Ectodermal cell (in vitro differentiated cells): ENCODE measurements at regions not wholly inside any gene's neighbourhood (a gene's known extent, or its start where the extent isn't known, plus 50 kb on each side); places are given as distances from the start of the nearest gene placed in this dataset.
"Not testable (repeated sequence)": the region's sequence is repeated elsewhere in the genome, so short reads cannot be mapped to it uniquely, and the experiment has no call there.

Experiments
- H3K27ac ChIP-seq: 2 replicates; pipeline ENCODE4 v1.7.0; 2013; ENCODE audit warnings: mild to moderate bottlenecking, low read depth, low read length; ENCODE audit not compliant: insufficient read depth, poor library complexity, severe bottlenecking
- H3K27me3 ChIP-seq: 2 replicates; pipeline ENCODE4 v1.7.0; 2013; ENCODE audit warnings: mild to moderate bottlenecking, low read length; ENCODE audit not compliant: insufficient read depth, control insufficient read depth, poor library complexity, severe bottlenecking
- H3K36me3 ChIP-seq: one replicate; pipeline ENCODE4 v1.7.0; 2013; ENCODE audit warnings: low read length; ENCODE audit not compliant: control insufficient read depth, insufficient read depth
- H3K4me1 ChIP-seq: one replicate; pipeline ENCODE4 v1.7.0; 2013; ENCODE audit warnings: low read length; ENCODE audit not compliant: control insufficient read depth, insufficient read depth
- H3K4me3 ChIP-seq: 2 replicates; pipeline ENCODE4 v1.7.0; 2013; ENCODE audit warnings: low read depth, low read length, control low read depth; ENCODE audit not compliant: insufficient read depth
- H3K9me3 ChIP-seq: 2 replicates; pipeline ENCODE4 v1.7.0; 2013; ENCODE audit warnings: mild to moderate bottlenecking, low read length, moderate library complexity; ENCODE audit not compliant: control insufficient read depth
- WGBS, 2 experiments: methylation state at CpG; one replicate each; pipeline ENCODE4 v1.1.7; 2013; ENCODE audit warnings: missing lambda C conversion rate in 2 of 2; 5-methylcytosine and 5-hydroxymethylcytosine counted together

DNA sequence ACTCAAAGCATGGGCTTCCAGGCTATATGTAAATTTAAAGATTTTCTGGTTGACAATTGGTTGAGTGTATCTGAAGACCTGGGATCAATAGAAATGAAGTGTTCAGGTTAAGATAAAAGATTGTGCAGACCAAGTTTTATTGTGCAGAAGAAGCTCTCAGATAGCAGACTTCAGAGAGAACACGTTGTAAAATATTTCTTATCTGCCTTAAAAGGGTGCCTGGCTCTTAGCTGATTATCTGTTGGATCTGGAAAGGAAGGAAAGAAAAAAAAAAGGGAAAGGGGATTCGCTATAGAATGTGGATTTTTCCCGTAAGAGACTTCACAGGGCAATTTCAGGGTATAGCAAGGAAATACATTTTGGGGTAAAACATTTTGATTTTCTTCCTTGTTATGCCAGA is 523.2 kb downstream of the EDEM1 start:
- Histone ChIP-seq H3K27me3 (no peaks in the 10 kb centered on the region), H3K36me3 (no peaks in the 10 kb centered on the region), H3K9me3 (no peaks in the 10 kb centered on the region), H3K4me3 (no peak overlapping the region), H3K4me1 (peaks cover 4% of the 10 kb centered on the region), H3K27ac (no peak overlapping the region)
- 93% methylated on average over 3 of the region's 3 CpGs for WGBS, 2 experiments

DNA sequence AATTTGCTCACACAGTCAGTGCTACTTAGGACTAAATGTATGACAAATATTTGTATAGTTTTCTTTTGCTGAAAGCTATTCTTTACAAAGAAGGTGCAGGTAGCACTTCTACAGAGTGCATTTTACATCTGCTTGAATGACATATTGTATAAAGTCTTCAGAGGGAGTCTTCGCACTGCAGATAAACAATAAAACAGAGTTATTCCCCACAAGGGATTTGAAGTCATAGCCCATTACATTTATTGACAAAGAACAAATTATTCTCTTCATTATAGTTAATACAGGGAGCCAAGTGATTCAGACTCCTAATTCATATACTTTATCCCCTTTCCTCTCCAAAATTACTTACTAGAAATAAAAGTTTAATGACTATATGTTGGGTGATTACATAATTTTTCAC is 529.7 kb downstream of the EDEM1 start:
- 100% methylated on average over 1 of the region's 1 CpG for WGBS, 2 experiments
- Histone ChIP-seq H3K27me3 (no peaks in the 10 kb centered on the region), H3K4me1 (no peaks in the 10 kb centered on the region), H3K27ac (no peak overlapping the region), H3K4me3 (no peak overlapping the region), H3K36me3 (no peaks in the 10 kb centered on the region), H3K9me3 (no peaks in the 10 kb centered on the region)

DNA sequence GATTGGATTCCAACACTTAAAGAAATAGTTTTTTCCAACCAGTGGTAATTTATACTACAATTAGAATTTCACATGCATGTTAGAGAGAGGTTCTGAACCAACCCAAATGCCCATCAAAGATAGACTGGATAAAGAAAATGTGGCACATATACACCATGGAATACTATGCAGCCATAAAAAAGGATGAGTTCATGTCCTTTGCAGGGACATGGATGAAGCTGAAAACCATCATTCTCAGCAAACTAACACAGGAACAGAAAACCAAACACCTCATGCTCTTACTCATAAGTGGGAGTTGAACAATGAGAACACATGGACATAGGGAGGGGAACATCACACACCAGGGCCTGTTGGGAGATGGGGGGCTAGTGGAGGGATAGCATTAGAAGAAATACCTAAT is 532.2 kb downstream of the EDEM1 start:
- not testable (repeated sequence) for H3K27ac ChIP-seq, H3K4me1 ChIP-seq, H3K27me3 ChIP-seq, H3K9me3 ChIP-seq, H3K36me3 ChIP-seq, H3K4me3 ChIP-seq

- Histone ChIP-seq H3K27me3 (no peaks in the 10 kb centered on the region), H3K9me3 (no peaks in the 10 kb centered on the region), H3K27ac (no peak overlapping the region), H3K4me1 (no peaks in the 10 kb centered on the region), H3K4me3 (no peak overlapping the region), H3K36me3 (no peaks in the 10 kb centered on the region)
- 88 to 92% methylated on average over 2 of the region's 2 CpGs for WGBS, 2 experiments
These were observed 538.3 kb downstream of the EDEM1 start for GRCh38 chr3:5725801-5726200.

DNA sequence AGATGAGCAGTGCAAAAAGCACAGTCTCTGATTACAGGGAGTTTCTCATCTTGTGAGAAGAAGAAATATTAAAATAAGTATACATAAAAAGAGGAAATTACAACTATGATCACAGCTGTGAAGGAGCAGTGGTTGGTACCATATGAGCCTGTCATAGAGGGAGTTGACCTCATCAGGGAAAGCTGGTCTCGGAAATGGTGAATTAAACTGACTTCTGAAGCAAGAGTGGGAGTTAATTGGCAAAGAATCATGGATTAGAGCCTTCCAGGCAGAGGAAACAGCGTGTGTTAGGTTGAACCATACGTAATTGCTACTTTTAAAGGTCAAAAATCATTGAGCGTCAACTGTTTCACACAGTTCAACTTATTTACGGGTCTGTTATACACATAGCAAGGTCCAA is 539.1 kb downstream of the EDEM1 start:
- Histone ChIP-seq H3K4me1 (no peaks in the 10 kb centered on the region), H3K27ac (no peak overlapping the region), H3K4me3 (no peak overlapping the region), H3K27me3 (no peaks in the 10 kb centered on the region), H3K9me3 (no peaks in the 10 kb centered on the region), H3K36me3 (no peaks in the 10 kb centered on the region)
- WGBS, 2 experiments = 93 to 94% methylated on average over 5 of the region's 5 CpGs

DNA sequence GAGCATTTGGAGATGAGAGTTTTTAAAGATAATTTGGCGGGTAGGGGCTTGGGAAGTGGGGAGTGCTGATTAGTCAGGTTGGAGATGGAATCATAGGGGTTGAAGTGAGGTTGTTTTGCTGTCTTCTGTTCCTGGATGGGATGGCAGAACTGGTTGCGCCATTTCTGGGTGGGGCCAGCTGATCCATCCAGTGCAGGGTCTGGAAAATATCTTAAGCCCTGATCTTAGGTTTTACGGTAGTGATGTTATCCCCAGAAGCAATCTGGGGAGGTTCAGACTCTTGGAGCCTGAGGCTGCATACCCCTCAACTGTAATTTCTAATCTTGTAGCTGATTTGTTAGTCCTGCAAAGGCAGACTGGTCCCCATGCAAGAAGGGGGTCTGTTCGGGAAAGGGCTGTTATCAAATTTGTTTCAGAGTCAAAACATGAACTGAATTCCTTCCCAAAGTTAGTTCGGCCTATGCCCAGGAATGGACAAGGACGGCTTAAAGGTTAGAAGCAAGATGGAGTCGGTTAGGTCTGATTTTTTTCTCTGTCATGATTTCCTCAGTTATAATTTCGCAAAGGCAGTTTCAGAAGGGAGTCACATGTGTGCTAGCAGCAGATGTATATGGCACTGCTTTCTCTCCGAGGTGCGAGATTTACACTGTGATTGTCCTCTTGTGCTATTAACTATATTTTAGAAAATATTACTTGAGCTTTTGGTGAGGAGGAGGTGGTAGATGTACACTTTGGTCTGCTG is 540.4 kb downstream of the EDEM1 start:
- H3K4me1 ChIP-seq = no peaks in the 10 kb centered on the region
- no peak overlapping the region for H3K27ac ChIP-seq
- H3K4me3 ChIP-seq = no peak overlapping the region
- no peaks in the 10 kb centered on the region for H3K27me3 ChIP-seq
- WGBS, 2 experiments = 95% methylated on average over 8 to 10 of the region's 10 CpGs
- no peaks in the 10 kb centered on the region for H3K9me3 ChIP-seq
- no peaks in the 10 kb centered on the region for H3K36me3 ChIP-seq

DNA sequence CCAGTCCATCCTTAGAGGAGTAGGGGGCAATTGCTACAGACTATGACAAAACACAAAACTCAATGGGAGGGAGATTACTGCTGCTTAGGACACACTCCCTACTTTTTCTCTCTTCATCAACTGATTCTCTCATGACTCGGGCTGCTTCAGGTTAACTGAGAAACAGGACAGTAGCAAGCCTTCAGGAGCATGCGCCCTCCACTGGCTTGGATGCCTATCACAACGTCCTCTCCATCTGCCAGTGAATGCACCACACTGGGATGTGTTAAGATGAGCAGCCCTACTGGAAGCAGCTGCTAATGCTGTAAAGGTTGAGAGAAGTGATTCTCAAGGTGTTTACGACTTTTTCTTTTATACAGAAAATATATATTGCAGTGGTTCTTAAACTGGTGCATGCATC is 542.3 kb downstream of the EDEM1 start:
- Histone ChIP-seq H3K4me1 (no peaks in the 10 kb centered on the region), H3K27me3 (no peaks in the 10 kb centered on the region), H3K36me3 (no peaks in the 10 kb centered on the region), H3K9me3 (no peaks in the 10 kb centered on the region), H3K4me3 (no peak overlapping the region), H3K27ac (no peak overlapping the region)
- 92 to 97% methylated on average over 3 to 4 of the region's 4 CpGs for WGBS, 2 experiments

DNA sequence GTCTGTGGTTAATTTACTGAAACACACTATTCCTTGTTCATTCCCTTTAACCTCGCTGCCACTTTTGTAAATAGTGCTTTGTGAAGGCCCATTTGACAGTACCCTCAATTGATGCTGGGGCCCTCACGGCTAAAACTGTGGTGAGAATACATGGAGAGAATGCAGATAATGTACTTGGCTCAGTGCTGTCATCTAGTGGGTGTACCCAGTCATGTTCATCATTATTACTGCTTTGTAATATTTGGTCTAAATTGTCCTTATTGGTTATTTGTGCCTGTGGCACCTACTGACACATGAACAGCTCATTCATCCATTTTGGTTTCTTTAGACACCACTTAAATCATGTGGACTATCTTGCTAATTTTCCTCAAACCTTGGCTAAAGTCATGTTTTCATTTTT is 543.6 kb downstream of the EDEM1 start:
- 50 to 60% methylated on average over 1 to 2 of the region's 2 CpGs for WGBS, 2 experiments
- H3K27ac ChIP-seq = no peak overlapping the region
- H3K36me3 ChIP-seq = no peaks in the 10 kb centered on the region
- no peak overlapping the region for H3K4me3 ChIP-seq
- no peaks in the 10 kb centered on the region for H3K27me3 ChIP-seq
- no peaks in the 10 kb centered on the region for H3K4me1 ChIP-seq
- H3K9me3 ChIP-seq = no peaks in the 10 kb centered on the region

- no peak overlapping the region for H3K4me3 ChIP-seq
- WGBS, 2 experiments = 54 to 86% methylated on average over 1 to 2 of the region's 2 CpGs
- no peaks in the 10 kb centered on the region for H3K27me3 ChIP-seq
- H3K36me3 ChIP-seq = no peaks in the 10 kb centered on the region
- H3K4me1 ChIP-seq = no peaks in the 10 kb centered on the region
- no peak overlapping the region for H3K27ac ChIP-seq
- H3K9me3 ChIP-seq = no peaks in the 10 kb centered on the region
These were observed 544.6 kb downstream of the EDEM1 start for GRCh38 chr3:5732081-5732480.

DNA sequence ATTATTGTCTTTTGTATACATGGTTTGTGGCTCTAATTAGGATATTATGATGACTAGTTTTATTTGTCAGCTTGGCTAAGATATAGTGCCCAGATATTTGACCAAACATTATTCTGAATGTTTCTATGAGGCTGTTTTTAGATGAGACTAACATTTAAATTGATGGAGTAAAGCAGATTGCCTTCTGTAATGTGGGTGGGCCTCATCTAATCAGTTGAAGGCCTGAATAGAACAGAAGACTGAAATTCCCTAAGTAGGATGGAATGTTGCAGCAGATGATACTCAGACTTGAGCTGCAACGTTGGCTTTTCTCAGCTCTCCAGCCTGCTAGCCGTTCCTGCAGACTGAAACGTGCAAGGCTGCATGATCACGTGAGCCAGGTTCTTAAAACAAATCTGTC is 546.5 kb downstream of the EDEM1 start:
- Histone ChIP-seq H3K9me3 (no peaks in the 10 kb centered on the region), H3K4me3 (no peak overlapping the region), H3K36me3 (no peaks in the 10 kb centered on the region), H3K27me3 (no peaks in the 10 kb centered on the region), H3K27ac (no peak overlapping the region), H3K4me1 (no peaks in the 10 kb centered on the region)
- 91 to 92% methylated on average over 4 of the region's 4 CpGs for WGBS, 2 experiments

- WGBS, 2 experiments = 90 to 99% methylated on average over 5 to 6 of the region's 6 CpGs
These were observed 548.4 kb downstream of the EDEM1 start for GRCh38 chr3:5735896-5736295.

More at GRCh38 chr3:5735896-5736295, 548.4 kb downstream of the EDEM1 start:
- H3K27me3 ChIP-seq = no peaks in the 10 kb centered on the region
- H3K9me3 ChIP-seq = no peaks in the 10 kb centered on the region
- H3K4me1 ChIP-seq = no peaks in the 10 kb centered on the region
- H3K36me3 ChIP-seq = no peaks in the 10 kb centered on the region
- no peak overlapping the region for H3K27ac ChIP-seq
- no peak overlapping the region for H3K4me3 ChIP-seq
